ENCODE measurements at regions not wholly inside any gene's neighbourhood (a gene's known extent, or its start where the extent isn't known, plus 50 kb on each side); places are given as distances from the start of the nearest gene placed in this dataset.

- no peak overlapping the region for H2BK120ac ChIP-seq (ENCODE audit: low read depth, low read length)
- H2BK5ac ChIP-seq (ENCODE audit: low read length) = no peak overlapping the region
- H3K36me3 ChIP-seq (replicated peaks in 1 of 2; ENCODE audit: control insufficient read depth in 2 of 2, insufficient read depth in 2 of 2, low read length in 2 of 2) = no peaks in the 10 kb centered on the region
- peaks cover 0 to 11% (median 0%) of the 10 kb centered on the region in 3 experiments for H3K27me3 ChIP-seq (ENCODE audit: control insufficient read depth in 3 of 3, insufficient read depth in 3 of 3, low read depth in 1 of 3, low read length in 3 of 3)
- H4K91ac ChIP-seq (ENCODE audit: low read depth, low read length, poor library complexity) = no peak overlapping the region
- no peaks in the 10 kb centered on the region for H3K79me1 ChIP-seq (ENCODE audit: low read depth, low read length)
- H3K9ac ChIP-seq (ENCODE audit: low read depth, low read length, poor library complexity) = no peak overlapping the region
- H3K9me3 ChIP-seq (replicated peaks in 1 of 2; ENCODE audit: control insufficient read depth in 2 of 2, insufficient read depth in 1 of 2, low read depth in 1 of 2, low read length in 2 of 2) = peaks cover 0 to 3% of the 10 kb centered on the region in 2 donors
- no peak overlapping the region for H3K4ac ChIP-seq (ENCODE audit: low read length)
- H2AFZ ChIP-seq (ENCODE audit: low read length) = peak overlapping the region; percentile 74
- peaks cover 26 to 39% of the 10 kb centered on the region in 2 donors for H3K4me1 ChIP-seq (ENCODE audit: control insufficient read depth in 2 of 2, insufficient read depth in 1 of 2, low read depth in 1 of 2, low read length in 2 of 2)
- WGBS, 2 donors (ENCODE audit: extremely low coverage in 2 of 2, insufficient read length in 2 of 2, insufficient replicate concordance in 1 of 2) = no CpG with 5 or more reads among the region's 2 CpGs
- no peak overlapping the region for H3K4me3 ChIP-seq (ENCODE audit: low read length in 2 of 2)
- H4K8ac ChIP-seq (ENCODE audit: low read depth, low read length) = no peak overlapping the region
- no peak for DNase-seq (ENCODE audit: low spot score)
- H2BK12ac ChIP-seq (ENCODE audit: low read length) = no peak overlapping the region
- peak overlapping the region; percentile 71 for H3K27ac ChIP-seq (replicated peaks; ENCODE audit: low read length)
- no peak overlapping the region for H2AK5ac ChIP-seq (ENCODE audit: low read depth, low read length)
- H3K23ac ChIP-seq (ENCODE audit: low read depth, low read length, poor library complexity) = no peak overlapping the region
- H3K14ac ChIP-seq (ENCODE audit: low read length) = no peak overlapping the region
- H3K4me2 ChIP-seq (ENCODE audit: insufficient read depth, low read length, poor library complexity, severe bottlenecking) = no peak overlapping the region
- H2BK15ac ChIP-seq (ENCODE audit: low read length) = no peak overlapping the region
- peak overlapping the region; percentile 64 for H3K18ac ChIP-seq (ENCODE audit: low read length)
Measured at GRCh38 chr6:44043479-44044153, 83.6 kb downstream of the MRPL14 start.

GRCh38 chr6:44042989-44043478, 84.2 kb downstream of the MRPL14 start:
- Histone ChIP-seq H2AFZ (ENCODE audit: low read length) (peak overlapping the region; percentile 35), H3K18ac (ENCODE audit: low read length) (peak overlapping the region; percentile 86), H4K8ac (ENCODE audit: low read depth, low read length) (no peak overlapping the region), H3K4ac (ENCODE audit: low read length) (no peak overlapping the region), H3K14ac (ENCODE audit: low read length) (peak overlapping the region; percentile 49), H2AK5ac (ENCODE audit: low read depth, low read length) (peak overlapping the region; percentile 20), H3K27me3 (ENCODE audit: control insufficient read depth in 3 of 3, insufficient read depth in 3 of 3, low read depth in 1 of 3, low read length in 3 of 3) (peaks cover 0 to 7% (median 0%) of the 10 kb centered on the region in 3 experiments), H3K23ac (ENCODE audit: low read depth, low read length, poor library complexity) (no peak overlapping the region), H3K9me3 (replicated peaks in 1 of 2; ENCODE audit: control insufficient read depth in 2 of 2, insufficient read depth in 1 of 2, low read depth in 1 of 2, low read length in 2 of 2) (peaks cover 0 to 3% of the 10 kb centered on the region in 2 donors), H3K9ac (ENCODE audit: low read depth, low read length, poor library complexity) (no peak overlapping the region), H3K4me1 (ENCODE audit: control insufficient read depth in 2 of 2, insufficient read depth in 1 of 2, low read depth in 1 of 2, low read length in 2 of 2) (peaks cover 26 to 39% of the 10 kb centered on the region in 2 donors), H3K36me3 (replicated peaks in 1 of 2; ENCODE audit: control insufficient read depth in 2 of 2, insufficient read depth in 2 of 2, low read length in 2 of 2) (no peaks in the 10 kb centered on the region), H2BK120ac (ENCODE audit: low read depth, low read length) (peak overlapping the region; percentile 5), H3K27ac (replicated peaks; ENCODE audit: low read length) (peak overlapping the region; percentile 71), H4K91ac (ENCODE audit: low read depth, low read length, poor library complexity) (no peak overlapping the region), H3K79me1 (ENCODE audit: low read depth, low read length) (no peaks in the 10 kb centered on the region), H2BK12ac (ENCODE audit: low read length) (peak overlapping the region; percentile 70), H3K4me2 (ENCODE audit: insufficient read depth, low read length, poor library complexity, severe bottlenecking) (no peak overlapping the region), H2BK5ac (ENCODE audit: low read length) (peak overlapping the region; percentile 4), H2BK15ac (ENCODE audit: low read length) (peak overlapping the region; percentile 86), H3K4me3 (ENCODE audit: low read length in 2 of 2) (no peak overlapping the region)
- no CpG with 5 or more reads among the region's 1 CpG for WGBS, 2 donors (ENCODE audit: extremely low coverage in 2 of 2, insufficient read length in 2 of 2, insufficient replicate concordance in 1 of 2)
- no peak for DNase-seq (ENCODE audit: low spot score)

GRCh38 chr6:44042261-44042988, 84.8 kb downstream of the MRPL14 start:
- Histone ChIP-seq H3K4me2 (ENCODE audit: insufficient read depth, low read length, poor library complexity, severe bottlenecking) (no peak overlapping the region), H4K8ac (ENCODE audit: low read depth, low read length) (peak overlapping the region; percentile 70), H3K4me3 (ENCODE audit: low read length in 2 of 2) (no peak overlapping the region), H2BK120ac (ENCODE audit: low read depth, low read length) (peak overlapping the region; percentile 5), H2BK5ac (ENCODE audit: low read length) (peak overlapping the region; percentile 4), H3K36me3 (replicated peaks in 1 of 2; ENCODE audit: control insufficient read depth in 2 of 2, insufficient read depth in 2 of 2, low read length in 2 of 2) (no peaks in the 10 kb centered on the region), H2BK15ac (ENCODE audit: low read length) (peak overlapping the region; percentile 86), H3K18ac (ENCODE audit: low read length) (peak overlapping the region; percentile 86), H3K9ac (ENCODE audit: low read depth, low read length, poor library complexity) (no peak overlapping the region), H3K23ac (ENCODE audit: low read depth, low read length, poor library complexity) (no peak overlapping the region), H3K14ac (ENCODE audit: low read length) (peak overlapping the region; percentile 49), H3K4me1 (ENCODE audit: control insufficient read depth in 2 of 2, insufficient read depth in 1 of 2, low read depth in 1 of 2, low read length in 2 of 2) (peaks cover 26 to 39% of the 10 kb centered on the region in 2 donors), H2AK5ac (ENCODE audit: low read depth, low read length) (peak overlapping the region; percentile 20), H3K27me3 (ENCODE audit: control insufficient read depth in 3 of 3, insufficient read depth in 3 of 3, low read depth in 1 of 3, low read length in 3 of 3) (peaks cover 0 to 5% (median 0%) of the 10 kb centered on the region in 3 experiments), H4K91ac (ENCODE audit: low read depth, low read length, poor library complexity) (no peak overlapping the region), H3K9me3 (replicated peaks in 1 of 2; ENCODE audit: control insufficient read depth in 2 of 2, insufficient read depth in 1 of 2, low read depth in 1 of 2, low read length in 2 of 2) (peaks cover 0 to 3% of the 10 kb centered on the region in 2 donors), H2AFZ (ENCODE audit: low read length) (peak overlapping the region; percentile 35), H2BK12ac (ENCODE audit: low read length) (peak overlapping the region; percentile 70), H3K27ac (replicated peaks; ENCODE audit: low read length) (peak overlapping the region; percentile 54), H3K4ac (ENCODE audit: low read length) (no peak overlapping the region), H3K79me1 (ENCODE audit: low read depth, low read length) (no peaks in the 10 kb centered on the region)
- no peak for DNase-seq (ENCODE audit: low spot score)
- WGBS, 2 donors (ENCODE audit: extremely low coverage in 2 of 2, insufficient read length in 2 of 2, insufficient replicate concordance in 1 of 2) = no CpG with 5 or more reads among the region's 4 CpGs

Data from neuronal stem cell (in vitro differentiated cells).